Ectodermal cell (in vitro differentiated cells): ENCODE measurements at regions not wholly inside any gene's neighbourhood (a gene's known extent, or its start where the extent isn't known, plus 50 kb on each side); places are given as distances from the start of the nearest gene placed in this dataset.
"Not testable (repeated sequence)": the region's sequence is repeated elsewhere in the genome, so short reads cannot be mapped to it uniquely, and the experiment has no call there.

Experiments used
- H3K27ac ChIP-seq: 2 replicates; pipeline ENCODE4 v1.7.0; 2013; ENCODE audit warnings: mild to moderate bottlenecking, low read depth, low read length; ENCODE audit not compliant: insufficient read depth, poor library complexity, severe bottlenecking
- H3K27me3 ChIP-seq: 2 replicates; pipeline ENCODE4 v1.7.0; 2013; ENCODE audit warnings: mild to moderate bottlenecking, low read length; ENCODE audit not compliant: insufficient read depth, control insufficient read depth, poor library complexity, severe bottlenecking
- H3K36me3 ChIP-seq: one replicate; pipeline ENCODE4 v1.7.0; 2013; ENCODE audit warnings: low read length; ENCODE audit not compliant: control insufficient read depth, insufficient read depth
- H3K4me1 ChIP-seq: one replicate; pipeline ENCODE4 v1.7.0; 2013; ENCODE audit warnings: low read length; ENCODE audit not compliant: control insufficient read depth, insufficient read depth
- H3K4me3 ChIP-seq: 2 replicates; pipeline ENCODE4 v1.7.0; 2013; ENCODE audit warnings: low read depth, low read length, control low read depth; ENCODE audit not compliant: insufficient read depth
- H3K9me3 ChIP-seq: 2 replicates; pipeline ENCODE4 v1.7.0; 2013; ENCODE audit warnings: mild to moderate bottlenecking, low read length, moderate library complexity; ENCODE audit not compliant: control insufficient read depth
- WGBS, 2 experiments: methylation state at CpG; one replicate each; pipeline ENCODE4 v1.1.7; 2013; ENCODE audit warnings: missing lambda C conversion rate in 2 of 2; 5-methylcytosine and 5-hydroxymethylcytosine counted together

GRCh38 chr13:104625201-104625600, 1559.0 kb upstream of the SLC10A2 start:
- Histone ChIP-seq H3K36me3 (no peaks in the 10 kb centered on the region), H3K9me3 (no peaks in the 10 kb centered on the region), H3K4me3 (no peak overlapping the region), H3K27me3 (no peaks in the 10 kb centered on the region), H3K27ac (no peak overlapping the region), H3K4me1 (no peaks in the 10 kb centered on the region)
- 91 to 94% methylated on average over 7 of the region's 7 CpGs for WGBS, 2 experiments

- Histone ChIP-seq H3K9me3 (no peaks in the 10 kb centered on the region), H3K27me3 (no peaks in the 10 kb centered on the region), H3K36me3 (no peaks in the 10 kb centered on the region), H3K4me3 (no peak overlapping the region), H3K4me1 (no peaks in the 10 kb centered on the region), H3K27ac (no peak overlapping the region)
- WGBS, 2 experiments = 86 to 100% methylated on average over 3 of the region's 3 CpGs
These were observed 1550.8 kb upstream of the SLC10A2 start for GRCh38 chr13:104616990-104617389.

GRCh38 chr13:104614361-104615145, 1548.3 kb upstream of the SLC10A2 start:
- H3K4me3 ChIP-seq = no peak overlapping the region
- H3K27ac ChIP-seq = no peak overlapping the region
- no peaks in the 10 kb centered on the region for H3K27me3 ChIP-seq
- no peaks in the 10 kb centered on the region for H3K4me1 ChIP-seq
- WGBS, 2 experiments = 78 to 79% methylated on average over 7 of the region's 7 CpGs
- no peaks in the 10 kb centered on the region for H3K36me3 ChIP-seq
- H3K9me3 ChIP-seq = no peaks in the 10 kb centered on the region

GRCh38 chr13:104608331-104608730, 1542.1 kb upstream of the SLC10A2 start:
- no peaks in the 10 kb centered on the region for H3K27me3 ChIP-seq
- H3K9me3 ChIP-seq = no peaks in the 10 kb centered on the region
- H3K4me1 ChIP-seq = no peaks in the 10 kb centered on the region
- H3K4me3 ChIP-seq = no peak overlapping the region
- H3K27ac ChIP-seq = no peak overlapping the region
- 92 to 100% methylated on average over 2 of the region's 2 CpGs for WGBS, 2 experiments
- no peaks in the 10 kb centered on the region for H3K36me3 ChIP-seq

GRCh38 chr13:104605435-104605834, 1539.2 kb upstream of the SLC10A2 start:
- not testable (repeated sequence) for H3K4me1 ChIP-seq, H3K4me3 ChIP-seq, H3K36me3 ChIP-seq, H3K27ac ChIP-seq, H3K9me3 ChIP-seq, H3K27me3 ChIP-seq
- 94 to 96% methylated on average over 4 to 5 of the region's 7 CpGs for WGBS, 2 experiments

- Histone ChIP-seq H3K4me1 (no peaks in the 10 kb centered on the region), H3K4me3 (no peak overlapping the region), H3K9me3 (no peaks in the 10 kb centered on the region), H3K36me3 (no peaks in the 10 kb centered on the region), H3K27me3 (no peaks in the 10 kb centered on the region), H3K27ac (no peak overlapping the region)
- 89 to 90% methylated on average over 2 of the region's 2 CpGs for WGBS, 2 experiments
These were observed 1531.4 kb upstream of the SLC10A2 start for GRCh38 chr13:104597546-104598180.

GRCh38 chr13:104595511-104595910, 1529.3 kb upstream of the SLC10A2 start:
- no peaks in the 10 kb centered on the region for H3K36me3 ChIP-seq
- H3K4me3 ChIP-seq = no peak overlapping the region
- WGBS, 2 experiments = 91 to 93% methylated on average over 3 of the region's 3 CpGs

GRCh38 chr13:104594806-104595205, 1528.6 kb upstream of the SLC10A2 start:
- no peak overlapping the region for H3K4me3 ChIP-seq
- H3K27me3 ChIP-seq = no peaks in the 10 kb centered on the region
- no peaks in the 10 kb centered on the region for H3K9me3 ChIP-seq
- no peaks in the 10 kb centered on the region for H3K4me1 ChIP-seq
- WGBS, 2 experiments = 89 to 100% methylated on average over 1 to 2 of the region's 2 CpGs
- H3K27ac ChIP-seq = no peak overlapping the region
- H3K36me3 ChIP-seq = no peaks in the 10 kb centered on the region

More at GRCh38 chr13:104595511-104595910, 1529.3 kb upstream of the SLC10A2 start:
- H3K4me1 ChIP-seq = no peaks in the 10 kb centered on the region
- H3K9me3 ChIP-seq = no peaks in the 10 kb centered on the region
- no peaks in the 10 kb centered on the region for H3K27me3 ChIP-seq
- no peak overlapping the region for H3K27ac ChIP-seq

- no peaks in the 10 kb centered on the region for H3K27me3 ChIP-seq
- H3K27ac ChIP-seq = no peak overlapping the region
- WGBS, 2 experiments = 91 to 92% methylated on average over 2 of the region's 2 CpGs
- H3K36me3 ChIP-seq = no peaks in the 10 kb centered on the region
- no peaks in the 10 kb centered on the region for H3K4me1 ChIP-seq
- no peaks in the 10 kb centered on the region for H3K9me3 ChIP-seq
- H3K4me3 ChIP-seq = no peak overlapping the region
These were observed 1527.5 kb upstream of the SLC10A2 start for GRCh38 chr13:104593693-104594092.

GRCh38 chr13:104593251-104593576, 1527.0 kb upstream of the SLC10A2 start:
- no peaks in the 10 kb centered on the region for H3K4me1 ChIP-seq
- no peaks in the 10 kb centered on the region for H3K9me3 ChIP-seq
- 91% methylated on average over 4 of the region's 4 CpGs for WGBS, 2 experiments
- H3K27ac ChIP-seq = no peak overlapping the region
- H3K36me3 ChIP-seq = no peaks in the 10 kb centered on the region
- H3K4me3 ChIP-seq = no peak overlapping the region
- H3K27me3 ChIP-seq = no peaks in the 10 kb centered on the region
